Pancreas (tissue), 10 donors: ENCODE measurements at regions not wholly inside any gene's neighbourhood (a gene's known extent, or its start where the extent isn't known, plus 50 kb on each side); places are given as distances from the start of the nearest gene placed in this dataset.

Experiments used
- ATAC-seq, 4 donors: fragments of 200-7000 bp; cut with Tn5 transposase; one replicate each; pipeline versions ENCODE4 v1.8.0 to v1.9.1; 2020; ENCODE audit warnings: mild to moderate bottlenecking in 4 of 4, moderate library complexity in 4 of 4
- DNase-seq, 6 donors: peaks; one replicate each; pipeline ENCODE4 v3.0.0-alpha.2; 2020
- FAIRE-seq: peaks from 2 replicates; lab custom pipeline; 2012; peaks lifted over from hg19 to GRCh38; lab: Jason Lieb, UNC
- H3K27ac ChIP-seq, 4 donors: fragments of 200-600 bp; sonication (generic); 1 replicate in 3 of 4; 2 replicates in 1 of 4; pipeline versions ENCODE4 v1.5.0 to v1.8.0; 2020
- H3K27me3 ChIP-seq, 4 donors: fragments of 200-600 bp; one replicate each; pipeline ENCODE4 v1.8.0; 2021
- H3K36me3 ChIP-seq, 3 donors: fragments of 200-600 bp; sonication (generic) in 1 of 3; one replicate each; pipeline versions ENCODE4 v1.5.0 to v1.8.0; 2020 to 2021
- H3K4me1 ChIP-seq, 3 donors: fragments of 200-600 bp; one replicate each; pipeline ENCODE4 v1.8.0; 2021
- H3K4me3 ChIP-seq, 4 donors: fragments of 200-600 bp; sonication (generic) in 2 of 4; one replicate each; pipeline versions ENCODE4 v1.5.0 to v1.8.0; 2020 to 2021
- H3K9me3 ChIP-seq, 4 donors: fragments of 200-600 bp; one replicate each; pipeline ENCODE4 v1.8.0; 2021
- CTCF ChIP-seq, 4 donors: fragments of 200-600 bp; sonication (generic) in 3 of 4; IDR thresholded peaks; one replicate each; pipeline versions ENCODE4 v1.5.0 to v1.8.0; 2021; ENCODE audit warnings: antibody characterized with exemption in 4 of 4
- WGBS, 2 donors: extraction: QIAGEN DNeasy Blood & Tissue Kit; methylation state at CpG; one replicate each; pipeline ENCODE4 v1.1.7; 2013; 5-methylcytosine and 5-hydroxymethylcytosine counted together
- intact Hi-C, 3 donors: fragments of 100-400 bp; cut with DNase I; formaldehyde crosslinking; loops; one replicate each; pipeline versions ENCODE4 v1.11.1 to v1.14.2; 2022
- donor health status: healthy with polysubstance abuse.
- donor health status: DM: no; HTN: no; CAD: no; lungs with moderate emphysema.
- donor health status: DM: no; HTN: no; CAD: no.
- donor health status: control.
- donor health status: control.
- donor health status: Bipolar disorder and iron deficiency.
- donor health status: DM: yes; HTN: yes; CAD: no.
- donor health status: DM: no; HTN: no; CAD: no.
- donor health status: DM: no; HTN: no; CAD: no.
- donor health status: DM: yes; HTN: yes; CAD: no.

GRCh38 chr14:75333606-75334548, 55.2 kb downstream of the FOS start:
- FAIRE-seq = no peak
- no peaks in the 10 kb centered on the region for H3K9me3 ChIP-seq
- H3K4me1 ChIP-seq = no peaks in the 10 kb centered on the region
- H3K36me3 ChIP-seq = no peaks in the 10 kb centered on the region
- H3K27me3 ChIP-seq = no peaks in the 10 kb centered on the region
- ATAC-seq = peak in 3 of 4 donors; percentile 42 to 77 (median 69)
- peak overlapping the region in 2 of 4 donors; percentile 41 for H3K27ac ChIP-seq
- intact Hi-C loops = no loop called here
- H3K4me3 ChIP-seq = no peak overlapping the region
- TF ChIP-seq CTCF (IDR thresholded peaks at IDR 0.05) = no peak
- 73 to 78% methylated on average over 35 to 36 of the region's 36 CpGs for WGBS, 2 donors
- peak in 1 of 6 donors; percentile 43 for DNase-seq

- no peak for TF ChIP-seq CTCF (IDR thresholded peaks at IDR 0.05)
- FAIRE-seq (no peak), DNase-seq (no peak), ATAC-seq (peak in 3 of 4 donors; percentile 24 to 46 (median 24))
- Histone ChIP-seq H3K27ac (peak overlapping the region in 2 of 4 donors; percentile 41), H3K9me3 (no peaks in the 10 kb centered on the region), H3K4me1 (no peaks in the 10 kb centered on the region), H3K27me3 (no peaks in the 10 kb centered on the region), H3K36me3 (no peaks in the 10 kb centered on the region), H3K4me3 (no peak overlapping the region)
- 58 to 61% methylated on average over 10 of the region's 10 CpGs for WGBS, 2 donors
- intact Hi-C loops = no loop called here
These were observed 56.0 kb downstream of the FOS start for GRCh38 chr14:75334549-75335051.

- Histone ChIP-seq H3K4me1 (no peaks in the 10 kb centered on the region), H3K36me3 (no peaks in the 10 kb centered on the region), H3K9me3 (no peaks in the 10 kb centered on the region), H3K27ac (no peak overlapping the region), H3K27me3 (no peaks in the 10 kb centered on the region), H3K4me3 (no peak overlapping the region)
- 72 to 75% methylated on average over 6 of the region's 6 CpGs for WGBS, 2 donors
- DNase-seq (no peak), FAIRE-seq (no peak), ATAC-seq (peak in 1 of 4 donors; percentile 28)
- intact Hi-C loops = no loop called here
- TF ChIP-seq CTCF (IDR thresholded peaks at IDR 0.05) = no peak
These were observed 56.9 kb downstream of the FOS start for GRCh38 chr14:75335571-75335970.

GRCh38 chr14:75338398-75338797, 59.8 kb downstream of the FOS start:
- ATAC-seq = no peak
- no peak overlapping the region for H3K27ac ChIP-seq
- no peaks in the 10 kb centered on the region for H3K36me3 ChIP-seq
- H3K27me3 ChIP-seq = no peaks in the 10 kb centered on the region
- peaks cover 0 to 3% (median 0%) of the 10 kb centered on the region in 3 donors for H3K4me1 ChIP-seq
- no peaks in the 10 kb centered on the region for H3K9me3 ChIP-seq
- FAIRE-seq = no peak
- H3K4me3 ChIP-seq = no peak overlapping the region
- intact Hi-C loops = no loop called here
- no peak for TF ChIP-seq CTCF (IDR thresholded peaks at IDR 0.05)
- DNase-seq = no peak

- Histone ChIP-seq H3K27me3 (no peaks in the 10 kb centered on the region), H3K9me3 (no peaks in the 10 kb centered on the region), H3K4me1 (peaks cover 0 to 3% (median 0%) of the 10 kb centered on the region in 3 donors), H3K36me3 (no peaks in the 10 kb centered on the region), H3K4me3 (no peak overlapping the region), H3K27ac (no peak overlapping the region)
- no peak for DNase-seq
- FAIRE-seq = no peak
- intact Hi-C loops = no loop called here
- ATAC-seq = no peak
- no peak for TF ChIP-seq CTCF (IDR thresholded peaks at IDR 0.05)
- WGBS, 2 donors = 62 to 67% methylated on average over 4 of the region's 4 CpGs
These were observed 60.4 kb downstream of the FOS start for GRCh38 chr14:75339059-75339458.
